Testis (tissue), 2 donors: ENCODE measurements at regions not wholly inside any gene's neighbourhood (a gene's known extent, or its start where the extent isn't known, plus 50 kb on each side); places are given as distances from the start of the nearest gene placed in this dataset.

Experiments
- DNase-seq: peaks from one replicate; pipeline ENCODE4 v3.0.0-alpha.2; 2019
- H3K27ac ChIP-seq, 2 donors: fragments of 200-600 bp; sonication (generic); one replicate each; pipeline ENCODE4 v1.5.1; 2019
- H3K27me3 ChIP-seq: fragments of 200-600 bp; sonication (generic); one replicate; pipeline ENCODE4 v1.5.1; 2019
- H3K36me3 ChIP-seq: fragments of 200-600 bp; sonication (generic); one replicate; pipeline ENCODE4 v1.5.1; 2017; ENCODE audit warnings: low read depth; ENCODE audit errors: missing control alignments
- H3K4me1 ChIP-seq: fragments of 200-600 bp; sonication (generic); one replicate; pipeline ENCODE4 v1.5.1; 2019
- H3K4me3 ChIP-seq, 2 donors: fragments of 200-600 bp; sonication (generic); one replicate each; pipeline ENCODE4 v1.5.1; 2017 to 2019
- H3K9me3 ChIP-seq: fragments of 200-600 bp; sonication (generic); one replicate; pipeline ENCODE4 v1.5.1; 2017
- POLR2A ChIP-seq: fragments of 450-650 bp; IDR thresholded peaks from one replicate; pipeline ENCODE4 v1.6.1; 2017; ENCODE audit warnings: antibody characterized with exemption, mild to moderate bottlenecking, moderate library complexity
- WGBS, 2 donors: methylation state at CpG; one replicate each; pipeline ENCODE4 v1.1.5; 2018; 5-methylcytosine and 5-hydroxymethylcytosine counted together
- intact Hi-C: fragments of 100-400 bp; cut with DNase I; formaldehyde crosslinking; loops from one replicate; pipeline ENCODE4 v1.15.1; 2023; ENCODE audit warnings: low total_unique reads
- TF ChIP-seq, protein P1 (sequence below), 3 experiments: fragments of 450-650 bp in 2 of 3; fragments of 200-600 bp in 1 of 3; sonication (generic) in 1 of 3; IDR thresholded peaks; one replicate each; pipeline ENCODE4 v1.5.1; 2016 to 2019; ENCODE audit warnings: antibody characterized with exemption in 3 of 3, mild to moderate bottlenecking in 2 of 3, moderate library complexity in 1 of 3

DNA sequence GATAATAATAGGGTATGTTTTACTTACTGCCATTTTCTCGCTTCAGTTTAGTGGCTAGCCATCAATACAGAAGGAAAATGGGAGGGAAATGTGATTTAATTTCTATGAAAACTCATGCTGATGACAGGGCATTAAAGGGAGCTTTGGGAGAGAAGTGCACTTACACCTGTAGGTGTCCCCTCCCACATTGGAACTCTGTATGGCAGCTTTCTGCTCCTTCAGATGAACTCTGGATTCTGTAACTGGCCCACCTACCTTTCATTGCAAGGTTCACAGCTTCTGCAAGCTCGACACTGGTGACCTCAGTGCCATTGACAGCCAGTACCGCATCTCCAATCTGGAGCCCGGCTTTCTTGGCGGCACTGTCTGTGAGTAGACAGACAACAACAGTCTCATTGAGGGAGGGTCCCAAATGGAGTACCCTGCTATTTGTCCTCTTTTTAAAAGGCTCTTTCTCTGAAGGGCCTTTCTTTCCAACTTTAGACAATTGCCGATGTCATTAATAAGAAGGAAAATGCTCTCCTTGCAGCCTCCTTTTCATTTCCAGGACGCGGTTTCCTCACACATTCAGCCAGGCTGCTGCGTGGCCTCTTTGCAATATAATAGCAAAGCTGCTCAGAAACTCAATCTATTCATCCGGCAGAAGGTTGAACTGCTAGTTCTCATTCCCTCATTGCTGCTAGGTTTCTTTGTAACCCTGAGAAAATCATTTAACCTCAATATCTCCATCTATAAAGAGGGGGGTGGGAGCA, 63.6 kb downstream of the NUDT12 start:
- DNase-seq = no peak
- no peaks in the 10 kb centered on the region for H3K27me3 ChIP-seq
- H3K4me3 ChIP-seq = no peak overlapping the region
- H3K36me3 ChIP-seq = no peaks in the 10 kb centered on the region
- intact Hi-C loops = no loop called here
- WGBS, 2 donors = 78 to 79% methylated on average over 10 of the region's 10 CpGs
- no peaks in the 10 kb centered on the region for H3K9me3 ChIP-seq
- peaks cover 9% of the 10 kb centered on the region for H3K4me1 ChIP-seq
- TF ChIP-seq, protein P1, sequence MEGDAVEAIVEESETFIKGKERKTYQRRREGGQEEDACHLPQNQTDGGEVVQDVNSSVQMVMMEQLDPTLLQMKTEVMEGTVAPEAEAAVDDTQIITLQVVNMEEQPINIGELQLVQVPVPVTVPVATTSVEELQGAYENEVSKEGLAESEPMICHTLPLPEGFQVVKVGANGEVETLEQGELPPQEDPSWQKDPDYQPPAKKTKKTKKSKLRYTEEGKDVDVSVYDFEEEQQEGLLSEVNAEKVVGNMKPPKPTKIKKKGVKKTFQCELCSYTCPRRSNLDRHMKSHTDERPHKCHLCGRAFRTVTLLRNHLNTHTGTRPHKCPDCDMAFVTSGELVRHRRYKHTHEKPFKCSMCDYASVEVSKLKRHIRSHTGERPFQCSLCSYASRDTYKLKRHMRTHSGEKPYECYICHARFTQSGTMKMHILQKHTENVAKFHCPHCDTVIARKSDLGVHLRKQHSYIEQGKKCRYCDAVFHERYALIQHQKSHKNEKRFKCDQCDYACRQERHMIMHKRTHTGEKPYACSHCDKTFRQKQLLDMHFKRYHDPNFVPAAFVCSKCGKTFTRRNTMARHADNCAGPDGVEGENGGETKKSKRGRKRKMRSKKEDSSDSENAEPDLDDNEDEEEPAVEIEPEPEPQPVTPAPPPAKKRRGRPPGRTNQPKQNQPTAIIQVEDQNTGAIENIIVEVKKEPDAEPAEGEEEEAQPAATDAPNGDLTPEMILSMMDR (IDR thresholded peaks at IDR 0.05) = no peak
- no peak for TF ChIP-seq POLR2A
- no peak overlapping the region for H3K27ac ChIP-seq

DNA sequence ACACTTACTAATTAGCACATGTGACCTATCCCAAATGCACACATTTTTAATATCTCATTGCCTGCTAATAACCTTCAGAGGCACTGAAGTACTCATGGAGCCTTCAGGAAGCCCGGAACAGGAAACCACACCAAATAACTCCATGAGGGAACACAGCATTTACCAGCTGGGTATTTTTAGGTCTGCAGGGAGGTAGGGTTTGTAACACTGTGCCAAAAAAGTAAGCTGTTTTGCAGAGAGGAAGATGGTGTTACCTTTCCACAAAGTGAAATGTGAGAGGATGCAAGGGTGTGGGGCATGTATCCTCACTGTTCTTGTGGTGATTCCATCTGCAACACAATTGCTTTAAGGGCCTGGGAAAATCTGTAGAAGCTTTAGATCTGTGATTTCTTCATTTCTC, 64.4 kb downstream of the NUDT12 start:
- 42 to 69% methylated on average over 1 of the region's 1 CpG for WGBS, 2 donors

DNA sequence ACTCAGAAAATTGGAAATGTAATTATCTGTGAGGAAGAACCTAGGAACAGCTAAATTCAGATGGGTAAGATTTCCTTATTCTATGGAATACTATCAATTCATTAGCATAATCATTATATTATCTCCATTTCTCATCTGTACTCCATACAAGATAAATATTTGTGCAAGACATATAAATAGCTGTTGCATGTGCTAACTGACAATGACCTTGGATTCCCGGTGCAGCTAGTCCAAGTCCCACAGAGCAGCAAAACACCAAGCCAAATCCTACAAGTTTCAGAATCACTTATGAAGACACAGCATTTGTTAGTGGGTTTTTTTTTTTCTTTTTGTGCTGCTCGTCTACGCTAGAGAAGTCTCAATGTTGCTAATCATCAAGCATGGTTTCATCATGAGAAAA, 64.8 kb downstream of the NUDT12 start:
- intact Hi-C loops = no loop called here
- TF ChIP-seq POLR2A = no peak
- TF ChIP-seq, protein P1 (IDR thresholded peaks at IDR 0.05) = no peak
- Histone ChIP-seq H3K4me1 (peaks cover 9% of the 10 kb centered on the region), H3K27ac (no peak overlapping the region), H3K36me3 (no peaks in the 10 kb centered on the region), H3K4me3 (no peak overlapping the region), H3K27me3 (no peaks in the 10 kb centered on the region), H3K9me3 (no peaks in the 10 kb centered on the region)
- DNase-seq = no peak
- 16 to 22% methylated on average over 3 of the region's 3 CpGs for WGBS, 2 donors

More for the DNA sequence above, 64.4 kb downstream of the NUDT12 start:
- H3K9me3 ChIP-seq = no peaks in the 10 kb centered on the region
- no peak for DNase-seq
- H3K36me3 ChIP-seq = no peaks in the 10 kb centered on the region
- TF ChIP-seq, protein P1 (IDR thresholded peaks at IDR 0.05) = no peak
- no peak for TF ChIP-seq POLR2A
- no peak overlapping the region for H3K4me3 ChIP-seq
- H3K4me1 ChIP-seq = peaks cover 9% of the 10 kb centered on the region
- H3K27ac ChIP-seq = no peak overlapping the region
- intact Hi-C loops = no loop called here
- no peaks in the 10 kb centered on the region for H3K27me3 ChIP-seq

DNA sequence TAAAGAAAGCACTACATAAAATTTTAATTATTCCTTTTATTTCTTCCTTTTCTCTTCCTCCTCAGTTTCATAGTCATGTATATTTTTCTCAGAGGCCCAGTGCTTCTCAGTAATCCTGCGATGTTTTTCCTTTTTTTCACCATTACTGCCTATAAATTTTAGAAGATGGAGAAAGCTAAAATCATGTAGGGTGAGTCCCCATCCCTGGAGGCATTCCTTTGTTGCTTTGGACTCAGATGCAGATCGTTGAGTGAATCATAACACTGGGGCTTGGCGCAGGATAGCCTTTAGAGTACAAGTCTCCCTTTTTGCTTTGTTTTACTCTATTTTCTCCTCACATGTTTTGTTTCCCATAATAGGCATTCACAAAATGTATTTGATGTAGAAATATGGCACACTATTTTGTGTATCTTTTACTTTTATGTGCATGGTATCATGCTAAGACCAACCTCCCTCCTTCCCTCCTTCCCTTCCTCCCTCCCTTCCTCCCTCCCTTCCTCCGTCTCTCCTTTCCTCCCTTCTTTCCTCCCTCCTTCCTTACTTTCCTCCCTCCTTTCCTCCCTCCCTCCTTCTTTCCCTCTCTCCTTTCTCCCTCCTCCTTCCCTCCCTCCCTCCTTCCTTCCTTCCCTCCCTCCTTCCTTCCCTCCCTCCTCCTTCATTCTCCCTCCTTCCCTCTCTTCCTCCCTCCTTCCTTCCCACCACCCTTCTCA, 72.4 kb downstream of the NUDT12 start:
- WGBS, 2 donors = 76 to 87% methylated on average over 4 of the region's 4 CpGs
- H3K36me3 ChIP-seq = no peaks in the 10 kb centered on the region
- no peaks in the 10 kb centered on the region for H3K9me3 ChIP-seq
- DNase-seq = no peak
- H3K27me3 ChIP-seq = no peaks in the 10 kb centered on the region
- TF ChIP-seq, protein P1 (IDR thresholded peaks at IDR 0.05) = no peak
- H3K27ac ChIP-seq = no peak overlapping the region
- no peaks in the 10 kb centered on the region for H3K4me1 ChIP-seq
- no peak overlapping the region for H3K4me3 ChIP-seq
- intact Hi-C loops = no loop called here
